ENCODE measurements at regions not wholly inside any gene's neighbourhood (a gene's known extent, or its start where the extent isn't known, plus 50 kb on each side); places are given as distances from the start of the nearest gene placed in this dataset.

DNA sequence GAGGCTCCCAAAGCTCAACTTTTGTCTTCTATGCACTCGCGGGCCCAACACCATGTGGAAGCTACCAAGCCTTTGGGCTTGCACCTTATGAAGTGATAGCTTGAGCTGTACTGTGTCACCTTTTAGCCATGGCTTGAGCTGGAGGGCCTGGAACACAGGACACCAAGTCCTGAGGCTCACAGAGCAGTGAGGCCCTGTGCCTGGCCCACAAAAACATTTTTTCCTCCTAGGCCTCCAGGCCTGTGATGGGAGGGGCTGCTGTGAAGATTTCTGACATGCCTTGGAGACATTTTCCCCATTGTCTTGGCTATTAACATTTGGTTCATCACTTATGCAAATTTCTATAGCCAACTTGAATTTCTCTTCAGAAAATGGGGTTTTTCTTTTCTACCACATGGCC is 96.5 kb downstream of the MMUT start:
- Histone ChIP-seq H2BK15ac (ENCODE audit: low read depth, low read length) (no peak overlapping the region), H3K9ac (ENCODE audit: extremely low read depth, insufficient read length, low read length) (no peak overlapping the region), H2BK120ac (ENCODE audit: low read depth, low read length, poor library complexity, severe bottlenecking) (no peak overlapping the region), H4K8ac (replicated peaks; ENCODE audit: insufficient read length, low read depth, low read length) (no peak overlapping the region), H3K23me2 (ENCODE audit: insufficient read length, low read depth, low read length, poor library complexity, severe bottlenecking) (no peaks in the 10 kb centered on the region), H3K4ac (ENCODE audit: low read depth, low read length) (no peak overlapping the region), H4K20me1 (ENCODE audit: control insufficient read depth, insufficient read depth, insufficient read length) (no peaks in the 10 kb centered on the region), H3K27me3 (ENCODE audit: insufficient read depth, low read length) (no peaks in the 10 kb centered on the region), H3K56ac (ENCODE audit: insufficient read length, low read depth, low read length) (no peak overlapping the region), H4K5ac (ENCODE audit: insufficient read length, low read depth, low read length) (no peak overlapping the region), H3K18ac (ENCODE audit: insufficient read length, low read depth, low read length) (no peak overlapping the region), H3K14ac (ENCODE audit: insufficient read depth, low read length) (no peak overlapping the region), H3T11ph (ENCODE audit: low read length) (no peak overlapping the region), H4K91ac (ENCODE audit: insufficient read length, low read depth, low read length) (no peak overlapping the region), H3K79me2 (ENCODE audit: insufficient read depth, low read length) (no peaks in the 10 kb centered on the region), H2AFZ (ENCODE audit: low read length) (no peak overlapping the region), H2AK5ac (ENCODE audit: insufficient read length, low read length) (no peak overlapping the region), H3K27ac (ENCODE audit: insufficient read length, low read depth, low read length) (no peak overlapping the region), H3K9me3 (ENCODE audit: control insufficient read depth, low read depth, low read length) (peaks cover 27% of the 10 kb centered on the region), H3K23ac (ENCODE audit: insufficient read length, low read depth, low read length) (no peak overlapping the region), H3K4me2 (ENCODE audit: insufficient read depth, insufficient read length, low read length) (no peak overlapping the region), H2BK12ac (ENCODE audit: insufficient read length, low read depth, low read length) (no peak overlapping the region), H2BK5ac (ENCODE audit: insufficient read length, low read length) (no peak overlapping the region), H3K79me1 (ENCODE audit: insufficient read depth, low read depth, low read length, poor library complexity, severe bottlenecking) (no peaks in the 10 kb centered on the region), H3K4me1 (ENCODE audit: insufficient read depth, low read length) (no peaks in the 10 kb centered on the region), H2BK20ac (ENCODE audit: low read depth, low read length, poor library complexity, severe bottlenecking) (no peak overlapping the region)
- no peaks in the 10 kb centered on the region for H3K4me1 Mint-ChIP-seq
- H3K27me3 Mint-ChIP-seq (ENCODE audit: low read depth), result no peaks in the 10 kb centered on the region
- H3K36me3 Mint-ChIP-seq (ENCODE audit: insufficient read depth in 1 of 3, low read depth in 3 of 3), result peaks cover 24 to 54% (median 27%) of the 10 kb centered on the region in 3 experiments
- no peak overlapping the region for H3K27ac Mint-ChIP-seq
- TF ChIP-seq, protein P1, sequence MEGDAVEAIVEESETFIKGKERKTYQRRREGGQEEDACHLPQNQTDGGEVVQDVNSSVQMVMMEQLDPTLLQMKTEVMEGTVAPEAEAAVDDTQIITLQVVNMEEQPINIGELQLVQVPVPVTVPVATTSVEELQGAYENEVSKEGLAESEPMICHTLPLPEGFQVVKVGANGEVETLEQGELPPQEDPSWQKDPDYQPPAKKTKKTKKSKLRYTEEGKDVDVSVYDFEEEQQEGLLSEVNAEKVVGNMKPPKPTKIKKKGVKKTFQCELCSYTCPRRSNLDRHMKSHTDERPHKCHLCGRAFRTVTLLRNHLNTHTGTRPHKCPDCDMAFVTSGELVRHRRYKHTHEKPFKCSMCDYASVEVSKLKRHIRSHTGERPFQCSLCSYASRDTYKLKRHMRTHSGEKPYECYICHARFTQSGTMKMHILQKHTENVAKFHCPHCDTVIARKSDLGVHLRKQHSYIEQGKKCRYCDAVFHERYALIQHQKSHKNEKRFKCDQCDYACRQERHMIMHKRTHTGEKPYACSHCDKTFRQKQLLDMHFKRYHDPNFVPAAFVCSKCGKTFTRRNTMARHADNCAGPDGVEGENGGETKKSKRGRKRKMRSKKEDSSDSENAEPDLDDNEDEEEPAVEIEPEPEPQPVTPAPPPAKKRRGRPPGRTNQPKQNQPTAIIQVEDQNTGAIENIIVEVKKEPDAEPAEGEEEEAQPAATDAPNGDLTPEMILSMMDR (conservative IDR thresholded peaks at IDR 0.05), result no peak
- H3K9me3 Mint-ChIP-seq, result peaks cover 55 to 56% of the 10 kb centered on the region in 2 experiments
- no peak overlapping the region for H3K4me3 Mint-ChIP-seq
- DNase-seq, result no peak
- no CpG with 5 or more reads among the region's 2 CpGs for WGBS (ENCODE audit: extremely low coverage, insufficient read length, low lambda C conversion rate)

All from H9 (cell line).